Astrocyte of the spinal cord (primary cell): ENCODE measurements at regions not wholly inside any gene's neighbourhood (a gene's known extent, or its start where the extent isn't known, plus 50 kb on each side); places are given as distances from the start of the nearest gene placed in this dataset.

Experiments
- DNase-seq: peaks from one replicate; pipeline ENCODE4 v3.0.0; 2011; ENCODE audit warnings: low read depth, low spot score
- H3K4me3 ChIP-seq: 2 replicates; pipeline ENCODE4 v1.5.1; 2011; ENCODE audit warnings: low read depth, mild to moderate bottlenecking, low read length, moderate library complexity
- CTCF ChIP-seq: IDR thresholded peaks from 2 replicates; pipeline ENCODE4 v1.5.1; 2012; ENCODE audit warnings: low read depth, mild to moderate bottlenecking, low read length, inconsistent platforms
- in situ Hi-C: cut with HindIII; loops from 2 replicates; pipeline ENCODE4 v1.10.0; 2017; ENCODE audit warnings: low sequenced_read_pairs

GRCh38 chr6:134703206-134703605 is 246.7 kb downstream of the ALDH8A1 start:
- no peak for DNase-seq
- no peak for TF ChIP-seq CTCF
- in situ Hi-C loops: no loop called here
- no peak overlapping the region for H3K4me3 ChIP-seq

GRCh38 chr6:134702279-134702678 is 247.6 kb downstream of the ALDH8A1 start:
- TF ChIP-seq CTCF: no peak
- in situ Hi-C loops: no loop called here
- no peak for DNase-seq
- no peak overlapping the region for H3K4me3 ChIP-seq

- in situ Hi-C loops: no loop called here
These were observed 248.6 kb downstream of the ALDH8A1 start for GRCh38 chr6:134701301-134701700.

GRCh38 chr6:134698228-134698627 is 251.7 kb downstream of the ALDH8A1 start:
- in situ Hi-C loops: no loop called here
- H3K4me3 ChIP-seq: no peak overlapping the region
- no peak for DNase-seq
- TF ChIP-seq CTCF: no peak

More at GRCh38 chr6:134701301-134701700, 248.6 kb downstream of the ALDH8A1 start:
- no peak for DNase-seq
- TF ChIP-seq CTCF: no peak
- no peak overlapping the region for H3K4me3 ChIP-seq

DNA sequence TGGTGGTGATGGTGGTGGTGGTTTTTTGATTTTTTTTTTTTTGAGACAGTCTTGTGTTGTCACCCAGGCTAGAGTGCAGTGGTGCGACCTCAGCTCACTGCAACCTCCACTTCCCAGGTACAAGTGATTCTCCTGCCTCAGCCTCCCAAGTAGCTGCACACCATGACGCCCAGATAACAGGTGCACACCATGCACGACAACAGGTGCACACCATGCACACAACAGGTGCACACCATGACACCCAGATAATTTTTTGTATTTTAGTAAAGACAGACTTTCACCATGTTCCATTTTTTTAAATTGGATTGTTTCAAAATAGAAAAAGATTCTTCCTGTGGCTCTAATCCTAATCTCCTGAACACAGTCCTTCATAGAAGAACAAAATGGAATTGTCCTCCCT is 257.9 kb downstream of the ALDH8A1 start:
- in situ Hi-C loops: no loop called here

GRCh38 chr6:134691180-134691579 is 258.7 kb downstream of the ALDH8A1 start:
- in situ Hi-C loops: no loop called here
- TF ChIP-seq CTCF: no peak
- H3K4me3 ChIP-seq: no peak overlapping the region
- no peak for DNase-seq

More for the DNA sequence above, 257.9 kb downstream of the ALDH8A1 start:
- TF ChIP-seq CTCF: no peak
- no peak for DNase-seq
- H3K4me3 ChIP-seq: no peak overlapping the region

- TF ChIP-seq CTCF: no peak
- H3K4me3 ChIP-seq: no peak overlapping the region
- no peak for DNase-seq
- in situ Hi-C loops: no loop called here
These were observed 259.9 kb downstream of the ALDH8A1 start for GRCh38 chr6:134690048-134690447.
